Heart right ventricle (tissue), 16 donors: ENCODE measurements at regions not wholly inside any gene's neighbourhood (a gene's known extent, or its start where the extent isn't known, plus 50 kb on each side); places are given as distances from the start of the nearest gene placed in this dataset.
A peak's percentile ranks its signal among the peaks of the same experiment; 100 is the strongest.
"Not testable (repeated sequence)": the region's sequence is repeated elsewhere in the genome, so short reads cannot be mapped to it uniquely, and the experiment has no call there.

Experiments used
- ATAC-seq, 8 donors: fragments of 200-7000 bp; cut with Tn5 transposase; one replicate each; pipeline ENCODE4 v1.9.1; 2020; ENCODE audit warnings: mild to moderate bottlenecking in 8 of 8, moderate library complexity in 8 of 8, moderate number of reproducible peaks in 1 of 8
- DNase-seq, 2 donors: peaks; one replicate each; pipeline ENCODE4 v3.0.0-alpha.2; 2020
- H3K27ac ChIP-seq, 10 donors: fragments of 200-600 bp; sonication (generic) in 2 of 10; one replicate each; pipeline versions ENCODE4 v1.5.0 to v1.8.0; 2020 to 2022; ENCODE audit warnings: mild to moderate bottlenecking in 3 of 10
- H3K27me3 ChIP-seq, 7 donors: fragments of 200-600 bp; one replicate each; pipeline ENCODE4 v1.8.0; 2021 to 2022; ENCODE audit warnings: mild to moderate bottlenecking in 2 of 7
- H3K36me3 ChIP-seq, 9 donors: fragments of 200-600 bp; sonication (generic) in 1 of 9; one replicate each; pipeline versions ENCODE4 v1.5.0 to v1.8.0; 2020 to 2022; ENCODE audit warnings: mild to moderate bottlenecking in 2 of 9
- H3K4me1 ChIP-seq, 9 donors: fragments of 200-600 bp; sonication (generic) in 1 of 9; one replicate each; pipeline versions ENCODE4 v1.5.0 to v1.8.0; 2020 to 2022; ENCODE audit warnings: mild to moderate bottlenecking in 4 of 9
- H3K4me3 ChIP-seq, 10 donors: fragments of 200-600 bp; sonication (generic) in 2 of 10; one replicate each; pipeline versions ENCODE4 v1.5.0 to v1.8.0; 2020 to 2022; ENCODE audit warnings: mild to moderate bottlenecking in 7 of 10, moderate library complexity in 2 of 10
- H3K9me3 ChIP-seq, 11 donors: fragments of 200-600 bp in 10 of 11; sonication (generic) in 2 of 11; one replicate each; pipeline versions ENCODE4 v1.5.0 to v1.8.0; 2013 to 2022; ENCODE audit warnings: mild to moderate bottlenecking in 2 of 11, control low read depth in 1 of 11, moderate library complexity in 1 of 11
- CTCF ChIP-seq, 9 donors: fragments of 200-600 bp; sonication (generic) in 2 of 9; IDR thresholded peaks; one replicate each; pipeline versions ENCODE4 v1.5.0 to v1.8.0; 2021 to 2022; ENCODE audit warnings: antibody characterized with exemption in 9 of 9, mild to moderate bottlenecking in 5 of 9, moderate library complexity in 1 of 9
- WGBS, 2 donors: extraction: QIAGEN DNeasy Blood & Tissue Kit; methylation state at CpG; one replicate each; pipeline ENCODE4 v1.1.7; 2013; ENCODE audit warnings: inconsistent platforms in 1 of 2; 5-methylcytosine and 5-hydroxymethylcytosine counted together
- intact Hi-C, 10 donors: fragments of 100-400 bp; cut with DNase I; formaldehyde crosslinking; loops; one replicate each; pipeline versions ENCODE4 v1.11.1 to v1.14.2; 2022
- donor health status: Arrhythmogenic right ventricular cardiomyopathy.
- donor health status: ischemic (EF 13 %, LVEDD 7.1; RV severe dilation, severe dysfunction).
- donor health status: healthy with polysubstance abuse.
- donor health status: DM: no; HTN: yes; CAD: no.
- donor health status: DM: no; HTN: no; CAD: no.
- donor health status: ischemic (EF 25% LVEDD 6.9; RV normal size, moderate dysfunction).
- donor health status: ischemic (EF 25% LVEDD 5.7; RV mildly dilated, moderate dysfunction).
- donor health status: healthy.
- donor health status: DM: yes; HTN: yes; CAD: no.
- donor health status: Ischemic cardiomyopathy.
- donor health status: ischemic (EF 35%, LVEDD 5.7; RV mildly dilated, moderate dysfunction).
- donor health status: nonischemic (EF 11% LVEDD 7.7; RV severe dilation, severe dysfunction).
- donor health status: DM: yes; HTN: yes; CAD: no.
- donor health status: PGD.
- donor health status: ischemic (EF 29% LVEDD 5.4; RV normal size, mild dysfunction).
- donor health status: nonischemic (EF 23%, LVEDD 6.1; RV moderate dilation, normal function).

DNA sequence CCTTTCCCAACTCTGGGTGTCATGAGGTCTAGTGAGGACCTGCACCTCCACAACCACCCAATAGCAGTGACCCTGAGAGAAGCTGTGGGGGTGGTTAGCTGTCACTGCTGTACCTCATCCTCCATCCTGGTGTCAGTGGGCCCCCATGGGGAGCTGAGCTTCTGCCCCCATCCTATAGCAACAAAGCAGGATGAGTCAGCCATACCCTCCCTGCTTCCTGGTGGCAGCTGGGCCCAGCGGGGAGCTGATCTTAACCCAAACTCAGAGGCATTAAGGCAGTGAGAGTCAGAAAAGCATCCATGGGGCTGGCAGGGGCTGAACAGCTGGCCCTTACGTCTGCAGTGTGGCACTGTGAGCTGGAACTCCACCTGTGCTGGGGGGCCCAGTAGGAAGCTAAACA is 247.8 kb upstream of the HDAC4 start:
- Histone ChIP-seq H3K4me3 (no peak overlapping the region), H3K4me1 (no peaks in the 10 kb centered on the region), H3K36me3 (no peaks in the 10 kb centered on the region), H3K27me3 (peaks cover 0 to 32% (median 26%) of the 10 kb centered on the region in 7 donors), H3K9me3 (peaks cover 0 to 9% (median 0%) of the 10 kb centered on the region in 11 donors), H3K27ac (no peak overlapping the region)
- intact Hi-C loops, result no loop called here
- TF ChIP-seq CTCF (IDR thresholded peaks at IDR 0.05), result no peak
- ATAC-seq (no peak), DNase-seq (no peak)
- 77 to 78% methylated on average over 2 of the region's 2 CpGs for WGBS, 2 donors

DNA sequence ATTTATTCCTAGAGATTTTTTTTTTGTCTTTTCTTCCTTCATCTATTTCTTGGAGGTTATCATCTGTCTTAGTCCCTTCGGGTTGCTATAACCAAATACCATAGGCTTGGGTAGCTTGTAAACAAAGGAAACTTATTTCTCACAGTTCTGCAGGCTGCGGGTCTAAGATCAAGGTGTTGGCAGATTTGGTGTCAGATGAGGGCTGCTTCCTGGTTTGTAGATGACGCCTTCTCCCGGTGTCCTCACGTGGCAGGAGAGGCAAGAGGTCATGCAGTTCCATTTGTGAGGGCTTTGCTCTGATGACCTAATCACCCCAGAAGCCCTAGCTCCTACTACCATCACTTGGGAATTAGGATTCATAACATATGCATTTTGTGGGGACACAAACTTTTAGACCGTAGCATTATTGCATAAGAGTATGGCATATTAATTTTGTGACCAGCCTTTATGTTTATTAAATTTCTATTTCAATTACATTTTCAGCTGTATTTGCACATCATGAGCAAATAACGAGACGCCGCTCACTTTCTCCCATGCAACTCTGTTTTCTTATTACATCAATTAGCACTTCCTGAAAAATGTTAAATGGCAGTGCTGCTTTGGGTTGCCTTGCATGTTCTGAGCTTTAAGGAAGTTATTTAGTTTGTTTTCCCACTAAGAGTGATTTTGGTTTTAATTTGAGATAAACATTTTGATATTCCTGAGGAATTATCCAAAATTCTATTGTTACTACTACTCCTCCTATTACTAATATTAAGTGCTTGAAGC is 246.4 kb upstream of the HDAC4 start:
- no peak overlapping the region for H3K4me3 ChIP-seq
- no peaks in the 10 kb centered on the region for H3K4me1 ChIP-seq
- DNase-seq, result no peak
- ATAC-seq, result no peak
- no peaks in the 10 kb centered on the region for H3K36me3 ChIP-seq
- H3K9me3 ChIP-seq, result peaks cover 0 to 9% (median 0%) of the 10 kb centered on the region in 11 donors
- intact Hi-C loops, result no loop called here
- 59 to 66% methylated on average over 9 of the region's 9 CpGs for WGBS, 2 donors
- TF ChIP-seq CTCF (IDR thresholded peaks at IDR 0.05), result no peak
- no peak overlapping the region for H3K27ac ChIP-seq
- peaks cover 0 to 32% (median 26%) of the 10 kb centered on the region in 7 donors for H3K27me3 ChIP-seq

DNA sequence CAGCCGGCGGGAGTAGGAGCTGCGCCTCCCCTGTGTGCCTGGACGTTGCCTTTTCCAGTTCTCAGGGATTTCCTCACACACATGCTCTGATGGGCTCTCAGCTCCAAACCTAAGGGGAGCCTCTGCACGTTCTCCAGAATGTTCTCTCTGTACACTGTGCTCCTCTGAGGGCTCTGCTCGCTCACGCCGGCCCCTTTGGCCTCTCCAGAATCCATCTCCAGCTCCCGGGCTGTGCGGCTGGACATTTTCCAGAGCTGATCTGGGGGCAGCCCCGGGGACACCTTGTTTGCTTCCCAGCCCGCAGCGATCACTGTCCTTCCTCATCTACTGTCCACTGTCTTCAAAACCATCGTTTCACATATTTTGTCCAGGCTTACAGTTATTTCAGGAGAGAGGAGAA is 245.4 kb upstream of the HDAC4 start:
- intact Hi-C loops, result no loop called here
- ATAC-seq (no peak), DNase-seq (no peak)
- Histone ChIP-seq H3K27me3 (peaks cover 0 to 35% (median 26%) of the 10 kb centered on the region in 7 donors), H3K9me3 (peaks cover 0 to 9% (median 0%) of the 10 kb centered on the region in 11 donors), H3K4me3 (no peak overlapping the region), H3K4me1 (no peaks in the 10 kb centered on the region), H3K36me3 (no peaks in the 10 kb centered on the region), H3K27ac (no peak overlapping the region)
- TF ChIP-seq CTCF (IDR thresholded peaks at IDR 0.05), result no peak
- 85 to 86% methylated on average over 14 of the region's 14 CpGs for WGBS, 2 donors

DNA sequence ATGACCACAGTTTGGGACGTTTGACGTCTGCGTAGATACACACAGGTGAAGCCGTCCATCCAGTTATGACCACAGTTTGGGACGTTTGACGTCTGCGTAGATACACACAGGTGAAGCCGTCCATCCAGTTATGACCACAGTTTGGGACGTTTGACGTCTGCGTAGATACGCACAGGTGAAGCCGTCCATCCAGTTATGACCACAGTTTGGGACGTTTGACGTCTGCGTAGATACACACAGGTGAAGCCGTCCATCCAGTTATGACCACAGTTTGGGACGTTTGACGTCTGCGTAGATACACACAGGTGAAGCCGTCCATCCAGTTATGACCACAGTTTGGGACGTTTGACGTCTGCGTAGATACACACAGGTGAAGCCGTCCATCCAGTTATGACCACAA is 243.8 kb upstream of the HDAC4 start:
- ATAC-seq, H3K4me1 ChIP-seq, DNase-seq, H3K4me3 ChIP-seq, H3K36me3 ChIP-seq, H3K9me3 ChIP-seq, H3K27ac ChIP-seq, intact Hi-C loops: not testable (repeated sequence)
- peaks cover 0 to 36% (median 23%) of the 10 kb centered on the region in 7 donors for H3K27me3 ChIP-seq
- 87 to 97% methylated on average over 4 to 13 of the region's 25 CpGs for WGBS, 2 donors

GRCh38 chr2:239644011-239644410 is 243.2 kb upstream of the HDAC4 start:
- no peak for TF ChIP-seq CTCF (IDR thresholded peaks at IDR 0.05)
- H3K27ac ChIP-seq, result no peak overlapping the region
- peaks cover 0 to 4% (median 0%) of the 10 kb centered on the region in 11 donors for H3K9me3 ChIP-seq
- peak in 2 of 8 donors; percentile 34 to 61 for ATAC-seq
- H3K4me1 ChIP-seq, result no peaks in the 10 kb centered on the region
- no peak for DNase-seq
- no peaks in the 10 kb centered on the region for H3K36me3 ChIP-seq
- intact Hi-C loops, result no loop called here
- peaks cover 0 to 39% (median 23%) of the 10 kb centered on the region in 7 donors for H3K27me3 ChIP-seq
- no peak overlapping the region for H3K4me3 ChIP-seq
- 45 to 47% methylated on average over 7 of the region's 7 CpGs for WGBS, 2 donors
